ENCODE measurements at regions not wholly inside any gene's neighbourhood (a gene's known extent, or its start where the extent isn't known, plus 50 kb on each side); places are given as distances from the start of the nearest gene placed in this dataset.

DNA sequence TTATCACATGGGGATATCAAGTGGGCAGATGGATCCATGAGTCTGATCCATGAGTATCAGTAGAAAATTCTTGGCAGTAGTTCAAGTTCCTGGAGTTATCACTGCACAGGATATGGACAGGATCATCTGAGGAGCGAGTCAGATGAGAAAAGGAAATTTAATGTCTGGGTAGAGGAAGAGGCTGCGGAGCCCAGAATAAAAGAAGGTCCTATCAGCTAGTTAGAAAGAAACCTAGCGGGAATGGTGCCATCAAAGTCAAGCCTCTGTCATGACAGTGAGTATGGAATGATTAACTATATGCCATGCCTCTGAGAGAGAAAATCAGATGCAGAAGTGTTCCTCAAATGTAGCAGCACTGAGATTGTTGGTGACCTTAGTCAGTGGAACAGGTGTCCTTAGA lies 248.1 kb downstream of the PIK3R1 start:
- in situ Hi-C loops (cut with MboI; ENCODE audit: low sequenced_read_pairs, unreplicated experiment), result loop anchor here (25.0 kb wide), 2 partner anchors 549 to 1226 kb away; no protein-coding TSS in a partner anchor
- DNase-seq (ENCODE audit: low spot score), result no peak
- TF ChIP-seq, protein P1, sequence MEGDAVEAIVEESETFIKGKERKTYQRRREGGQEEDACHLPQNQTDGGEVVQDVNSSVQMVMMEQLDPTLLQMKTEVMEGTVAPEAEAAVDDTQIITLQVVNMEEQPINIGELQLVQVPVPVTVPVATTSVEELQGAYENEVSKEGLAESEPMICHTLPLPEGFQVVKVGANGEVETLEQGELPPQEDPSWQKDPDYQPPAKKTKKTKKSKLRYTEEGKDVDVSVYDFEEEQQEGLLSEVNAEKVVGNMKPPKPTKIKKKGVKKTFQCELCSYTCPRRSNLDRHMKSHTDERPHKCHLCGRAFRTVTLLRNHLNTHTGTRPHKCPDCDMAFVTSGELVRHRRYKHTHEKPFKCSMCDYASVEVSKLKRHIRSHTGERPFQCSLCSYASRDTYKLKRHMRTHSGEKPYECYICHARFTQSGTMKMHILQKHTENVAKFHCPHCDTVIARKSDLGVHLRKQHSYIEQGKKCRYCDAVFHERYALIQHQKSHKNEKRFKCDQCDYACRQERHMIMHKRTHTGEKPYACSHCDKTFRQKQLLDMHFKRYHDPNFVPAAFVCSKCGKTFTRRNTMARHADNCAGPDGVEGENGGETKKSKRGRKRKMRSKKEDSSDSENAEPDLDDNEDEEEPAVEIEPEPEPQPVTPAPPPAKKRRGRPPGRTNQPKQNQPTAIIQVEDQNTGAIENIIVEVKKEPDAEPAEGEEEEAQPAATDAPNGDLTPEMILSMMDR (IDR thresholded peaks at IDR 0.05; ENCODE audit: borderline replicate concordance, control extremely low read depth, extremely low read depth, insufficient read depth, missing control alignments), result no peak

GRCh38 chr5:68464424-68464823 lies 248.9 kb downstream of the PIK3R1 start:
- in situ Hi-C loops (cut with MboI; ENCODE audit: low sequenced_read_pairs, unreplicated experiment), result loop anchor here (25.0 kb wide), 2 partner anchors 548 to 1227 kb away; no protein-coding TSS in a partner anchor
- DNase-seq (ENCODE audit: low spot score), result peak; percentile 15
- TF ChIP-seq, protein P1 (IDR thresholded peaks at IDR 0.05; ENCODE audit: borderline replicate concordance, control extremely low read depth, extremely low read depth, insufficient read depth, missing control alignments), result no peak

- no peak for DNase-seq (ENCODE audit: low spot score)
- in situ Hi-C loops (cut with MboI; ENCODE audit: low sequenced_read_pairs, unreplicated experiment), result loop anchor here (25.0 kb wide), 2 partner anchors 547 to 1228 kb away; no protein-coding TSS in a partner anchor
- TF ChIP-seq, protein P1 (IDR thresholded peaks at IDR 0.05; ENCODE audit: borderline replicate concordance, control extremely low read depth, extremely low read depth, insufficient read depth, missing control alignments), result no peak
Measured at GRCh38 chr5:68465133-68465532, 249.6 kb downstream of the PIK3R1 start.

DNA sequence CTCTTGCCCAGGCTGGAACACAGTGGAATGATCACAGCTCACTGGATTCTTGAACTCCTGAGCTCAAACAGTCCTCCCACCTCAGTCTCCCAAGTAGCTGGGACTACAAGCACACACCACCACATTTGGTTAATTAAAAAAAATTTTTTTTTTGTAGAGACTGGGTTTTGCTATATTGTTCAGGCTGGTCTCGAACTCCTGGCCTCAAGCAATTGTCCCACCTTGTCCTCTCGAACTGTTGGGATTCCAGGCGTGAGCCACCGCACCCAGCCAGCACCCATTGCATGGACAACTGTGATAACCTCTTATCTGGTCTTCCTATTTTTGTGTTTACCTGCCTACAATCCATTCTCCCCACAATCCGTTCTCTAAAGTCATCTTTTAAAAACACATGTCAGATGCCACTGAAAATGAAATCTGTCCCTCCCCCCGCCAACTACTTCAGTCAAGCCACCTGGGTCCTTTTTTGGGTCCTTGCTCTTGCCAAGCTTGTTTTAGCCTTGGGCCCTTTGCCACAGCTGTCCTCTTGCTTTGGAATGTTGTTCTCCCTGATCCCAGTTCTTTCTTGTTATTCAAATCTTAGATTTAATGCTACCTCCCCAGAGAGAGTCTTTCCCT lies 250.5 kb downstream of the PIK3R1 start:
- DNase-seq (ENCODE audit: low spot score), result no peak
- in situ Hi-C loops (cut with MboI; ENCODE audit: low sequenced_read_pairs, unreplicated experiment), result loop anchor here (25.0 kb wide), 2 partner anchors 546 to 1229 kb away; no protein-coding TSS in a partner anchor
- TF ChIP-seq, protein P1 (IDR thresholded peaks at IDR 0.05; ENCODE audit: borderline replicate concordance, control extremely low read depth, extremely low read depth, insufficient read depth, missing control alignments), result no peak

GRCh38 chr5:68467208-68467607 lies 251.7 kb downstream of the PIK3R1 start:
- DNase-seq (ENCODE audit: low spot score), result no peak
- in situ Hi-C loops (cut with MboI; ENCODE audit: low sequenced_read_pairs, unreplicated experiment), result loop anchor here (25.0 kb wide), 2 partner anchors 545 to 1230 kb away; no protein-coding TSS in a partner anchor
- TF ChIP-seq, protein P1 (IDR thresholded peaks at IDR 0.05; ENCODE audit: borderline replicate concordance, control extremely low read depth, extremely low read depth, insufficient read depth, missing control alignments), result no peak

GRCh38 chr5:68467794-68468193 lies 252.2 kb downstream of the PIK3R1 start:
- in situ Hi-C loops (cut with MboI; ENCODE audit: low sequenced_read_pairs, unreplicated experiment), result loop anchor here (25.0 kb wide), 2 partner anchors 545 to 1230 kb away; no protein-coding TSS in a partner anchor
- TF ChIP-seq, protein P1 (IDR thresholded peaks at IDR 0.05; ENCODE audit: borderline replicate concordance, control extremely low read depth, extremely low read depth, insufficient read depth, missing control alignments), result no peak
- DNase-seq (ENCODE audit: low spot score), result no peak

Measured in GM13976 (cell line).